ENCODE measurements at regions not wholly inside any gene's neighbourhood (a gene's known extent, or its start where the extent isn't known, plus 50 kb on each side); places are given as distances from the start of the nearest gene placed in this dataset.
A peak's percentile ranks its signal among the peaks of the same experiment; 100 is the strongest.
"Not testable (repeated sequence)": the region's sequence is repeated elsewhere in the genome, so short reads cannot be mapped to it uniquely, and the experiment has no call there.

DNA sequence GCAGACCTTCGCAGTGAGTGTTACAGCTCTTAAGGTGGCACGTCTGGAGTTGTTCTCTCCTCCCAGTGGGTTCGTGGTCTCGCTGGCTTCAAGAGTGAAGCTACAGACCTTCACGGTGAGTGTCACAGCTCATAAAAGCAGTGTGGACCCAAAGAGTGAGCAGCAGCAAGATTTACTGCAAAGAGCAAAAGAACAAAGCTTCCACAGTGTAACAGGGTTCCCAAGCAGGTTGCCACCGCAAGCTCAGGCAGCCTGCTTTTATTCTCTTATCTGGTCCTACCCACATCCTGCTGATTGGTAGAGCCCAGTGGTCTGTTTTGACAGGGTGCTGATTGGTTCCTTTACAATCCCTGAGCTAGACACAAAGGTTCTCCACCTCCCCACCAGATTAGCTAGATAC is 886.1 kb downstream of the KCNT2 start:
- H3K27me3 Mint-ChIP-seq; H3K4me1 ChIP-seq (ENCODE audit: insufficient read depth, low read length); H3K9me3 ChIP-seq (ENCODE audit: low read length); H3K27ac Mint-ChIP-seq; DNase-seq; CTCF ChIA-PET; H3K4me3 ChIP-seq (ENCODE audit: low read length); H3K9me3 Mint-ChIP-seq; H3K36me3 ChIP-seq (ENCODE audit: insufficient read depth, low read length); H3K27ac ChIP-seq (ENCODE audit: low read depth, low read length); POLR2A ChIA-PET; H3K4me1 Mint-ChIP-seq; H3K27me3 ChIP-seq (ENCODE audit: insufficient read depth, low read length, poor library complexity, severe bottlenecking); H3K36me3 Mint-ChIP-seq: not testable (repeated sequence)
- peak overlapping the region in 1 of 7 donors; percentile 74 for H3K4me3 Mint-ChIP-seq

DNA sequence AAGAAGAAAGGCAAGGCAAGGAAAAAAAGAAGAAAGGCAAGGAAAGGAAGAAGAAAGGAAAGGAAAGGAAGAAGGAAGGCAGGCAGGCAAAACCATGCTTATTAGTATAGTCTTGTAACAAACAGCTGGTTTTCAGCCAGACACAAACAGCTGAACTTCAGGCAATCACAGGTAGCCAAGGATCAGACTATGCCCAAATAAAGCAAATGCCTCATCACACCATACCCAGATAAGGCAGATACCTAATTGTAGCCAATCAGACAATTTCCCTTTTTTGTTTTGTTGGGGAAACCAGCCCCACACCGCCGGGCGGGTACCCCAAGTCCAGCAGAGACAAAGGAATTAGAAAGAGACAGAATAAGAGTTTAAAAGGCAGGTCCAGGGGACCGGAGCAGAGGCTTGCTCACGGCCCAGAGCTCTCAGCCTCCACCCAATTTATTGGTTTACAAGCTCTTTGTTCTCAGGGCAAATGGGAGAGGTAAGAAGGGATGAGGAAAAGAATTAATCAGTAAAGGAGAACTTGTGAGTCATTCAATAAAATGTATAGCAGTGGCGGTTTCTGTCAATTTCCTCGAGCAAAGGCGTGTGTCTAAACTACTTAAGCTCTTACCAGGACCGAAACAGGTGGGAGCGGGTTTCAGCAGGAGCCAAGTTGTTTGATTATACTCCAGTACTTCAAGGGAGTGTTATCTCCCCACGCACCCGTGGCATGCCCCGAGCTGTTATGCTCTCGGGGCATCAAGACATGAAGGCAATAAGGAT is 886.8 kb downstream of the KCNT2 start:
- no peaks in the 10 kb centered on the region for H3K36me3 Mint-ChIP-seq
- Histone ChIP-seq H3K27ac (ENCODE audit: low read depth, low read length) (no peak overlapping the region), H3K36me3 (ENCODE audit: insufficient read depth, low read length) (no peaks in the 10 kb centered on the region), H3K9me3 (ENCODE audit: low read length) (no peaks in the 10 kb centered on the region), H3K27me3 (ENCODE audit: insufficient read depth, low read length, poor library complexity, severe bottlenecking) (no peaks in the 10 kb centered on the region), H3K4me3 (ENCODE audit: low read length) (no peak overlapping the region), H3K4me1 (ENCODE audit: insufficient read depth, low read length) (no peaks in the 10 kb centered on the region)
- H3K4me3 Mint-ChIP-seq: no peak overlapping the region
- peaks cover 0 to 8% (median 0%) of the 10 kb centered on the region in 5 donors for H3K9me3 Mint-ChIP-seq
- no peak overlapping the region for H3K27ac Mint-ChIP-seq
- DNase-seq: no peak
- ChIA-PET POLR2A (no interaction called here), CTCF (no interaction called here)
- no peaks in the 10 kb centered on the region for H3K4me1 Mint-ChIP-seq
- H3K27me3 Mint-ChIP-seq: no peaks in the 10 kb centered on the region

DNA sequence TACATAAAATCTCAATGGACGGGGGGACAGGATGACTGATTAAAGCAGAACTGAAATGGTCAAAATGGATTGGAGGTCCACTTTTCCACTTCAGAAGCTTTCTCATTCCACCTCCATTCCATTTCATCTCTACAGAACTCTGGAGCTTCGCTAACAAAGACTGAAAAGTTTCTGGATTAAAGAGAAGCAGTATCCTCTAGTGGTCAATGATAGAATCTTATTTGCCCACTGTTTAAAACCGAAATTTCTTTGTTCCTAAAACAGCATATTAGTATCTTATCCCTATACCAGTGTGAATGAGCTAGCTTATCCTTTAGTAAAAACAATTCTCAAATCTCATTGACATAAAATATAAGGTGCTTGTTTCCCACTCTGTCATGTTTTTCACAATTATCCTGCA is 890.6 kb downstream of the KCNT2 start:
- Mint-ChIP-seq H3K27me3 (no peaks in the 10 kb centered on the region), H3K36me3 (no peaks in the 10 kb centered on the region), H3K9me3 (peaks cover 0 to 6% (median 2%) of the 10 kb centered on the region in 5 donors), H3K27ac (no peak overlapping the region), H3K4me1 (no peaks in the 10 kb centered on the region), H3K4me3 (no peak overlapping the region)
- POLR2A ChIA-PET: no interaction called here
- CTCF ChIA-PET: no interaction called here
- no peak for DNase-seq
- Histone ChIP-seq H3K27me3 (ENCODE audit: insufficient read depth, low read length, poor library complexity, severe bottlenecking) (no peaks in the 10 kb centered on the region), H3K4me3 (ENCODE audit: low read length) (no peak overlapping the region), H3K4me1 (ENCODE audit: insufficient read depth, low read length) (no peaks in the 10 kb centered on the region), H3K36me3 (ENCODE audit: insufficient read depth, low read length) (no peaks in the 10 kb centered on the region), H3K9me3 (ENCODE audit: low read length) (no peaks in the 10 kb centered on the region), H3K27ac (ENCODE audit: low read depth, low read length) (no peak overlapping the region)

DNA sequence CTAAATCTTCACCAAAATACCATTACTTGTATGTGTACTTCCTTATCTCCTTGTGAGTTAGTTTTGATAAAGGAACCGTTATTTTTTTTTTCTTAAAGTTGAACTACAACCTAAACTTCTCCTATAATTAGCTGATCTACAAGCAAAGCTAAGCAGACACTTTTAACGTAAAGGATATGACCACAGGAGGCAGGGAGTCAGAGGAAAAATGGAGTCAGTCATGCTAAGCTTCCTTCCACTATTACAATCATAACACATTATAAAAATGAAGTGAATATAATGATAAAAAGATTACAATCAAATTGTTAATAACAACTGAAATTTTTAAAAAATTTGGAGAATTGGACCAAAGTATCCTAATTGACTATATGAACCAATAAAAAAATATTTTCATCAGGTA is 892.6 kb downstream of the KCNT2 start:
- Mint-ChIP-seq H3K4me3 (no peak overlapping the region), H3K36me3 (no peaks in the 10 kb centered on the region), H3K27me3 (no peaks in the 10 kb centered on the region), H3K9me3 (peaks cover 0 to 2% (median 0%) of the 10 kb centered on the region in 5 donors), H3K4me1 (no peaks in the 10 kb centered on the region), H3K27ac (no peak overlapping the region)
- Histone ChIP-seq H3K36me3 (ENCODE audit: insufficient read depth, low read length) (no peaks in the 10 kb centered on the region), H3K27ac (ENCODE audit: low read depth, low read length) (no peak overlapping the region), H3K9me3 (ENCODE audit: low read length) (no peaks in the 10 kb centered on the region), H3K4me1 (ENCODE audit: insufficient read depth, low read length) (no peaks in the 10 kb centered on the region), H3K4me3 (ENCODE audit: low read length) (no peak overlapping the region), H3K27me3 (ENCODE audit: insufficient read depth, low read length, poor library complexity, severe bottlenecking) (no peaks in the 10 kb centered on the region)
- CTCF ChIA-PET: no interaction called here
- POLR2A ChIA-PET: no interaction called here
- no peak for DNase-seq

DNA sequence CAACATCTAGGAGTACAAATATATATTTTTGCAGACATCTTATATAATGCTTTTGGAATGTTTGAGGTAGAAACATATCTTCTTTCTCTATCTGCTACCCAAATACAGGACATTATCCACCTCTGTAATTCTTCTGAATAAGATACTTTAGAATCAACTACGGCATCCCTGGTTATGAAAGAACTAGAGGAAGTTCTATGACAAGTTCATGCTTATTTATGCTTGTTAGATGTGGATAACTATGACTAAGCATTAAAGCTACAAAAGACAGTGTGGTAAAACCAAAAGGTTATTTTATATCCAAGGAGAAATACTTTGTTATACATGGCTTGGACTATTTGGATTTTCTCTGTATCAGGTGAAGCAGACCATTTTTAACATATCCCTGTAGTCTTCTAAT is 894.0 kb downstream of the KCNT2 start:
- Mint-ChIP-seq H3K4me1 (no peaks in the 10 kb centered on the region), H3K4me3 (no peak overlapping the region), H3K27me3 (no peaks in the 10 kb centered on the region), H3K27ac (no peak overlapping the region), H3K36me3 (no peaks in the 10 kb centered on the region), H3K9me3 (peaks cover 0 to 2% (median 0%) of the 10 kb centered on the region in 5 donors)
- Histone ChIP-seq H3K4me3 (ENCODE audit: low read length) (no peak overlapping the region), H3K4me1 (ENCODE audit: insufficient read depth, low read length) (no peaks in the 10 kb centered on the region), H3K27ac (ENCODE audit: low read depth, low read length) (no peak overlapping the region), H3K27me3 (ENCODE audit: insufficient read depth, low read length, poor library complexity, severe bottlenecking) (no peaks in the 10 kb centered on the region), H3K36me3 (ENCODE audit: insufficient read depth, low read length) (no peaks in the 10 kb centered on the region), H3K9me3 (ENCODE audit: low read length) (no peaks in the 10 kb centered on the region)
- POLR2A ChIA-PET: no interaction called here
- CTCF ChIA-PET: no interaction called here
- DNase-seq: no peak

DNA sequence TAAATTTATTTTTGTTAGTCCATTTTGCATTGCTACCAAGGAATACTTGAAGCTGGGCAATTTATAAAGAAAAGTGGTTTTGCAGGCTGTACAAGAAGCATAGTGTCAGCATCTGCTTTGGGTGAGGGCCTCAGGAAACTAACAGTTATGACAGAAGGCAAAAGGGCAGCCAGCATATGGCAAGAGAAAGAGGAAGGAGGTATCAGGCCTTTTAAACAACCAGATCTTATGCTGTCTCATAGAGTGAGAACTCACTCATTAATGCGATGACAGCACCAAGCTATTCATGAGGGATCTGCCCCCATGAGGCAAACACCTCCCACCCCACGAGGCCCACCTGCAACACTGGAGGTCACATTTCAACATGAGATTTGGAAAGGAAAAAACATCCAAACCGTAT is 898.4 kb downstream of the KCNT2 start:
- Histone ChIP-seq H3K36me3 (ENCODE audit: insufficient read depth, low read length) (no peaks in the 10 kb centered on the region), H3K4me3 (ENCODE audit: low read length) (no peak overlapping the region), H3K27me3 (ENCODE audit: insufficient read depth, low read length, poor library complexity, severe bottlenecking) (no peaks in the 10 kb centered on the region), H3K9me3 (ENCODE audit: low read length) (no peaks in the 10 kb centered on the region), H3K4me1 (ENCODE audit: insufficient read depth, low read length) (no peaks in the 10 kb centered on the region), H3K27ac (ENCODE audit: low read depth, low read length) (no peak overlapping the region)
- Mint-ChIP-seq H3K27me3 (no peaks in the 10 kb centered on the region), H3K4me1 (no peaks in the 10 kb centered on the region), H3K27ac (no peak overlapping the region), H3K36me3 (no peaks in the 10 kb centered on the region), H3K9me3 (peaks cover 0 to 3% (median 0%) of the 10 kb centered on the region in 5 donors), H3K4me3 (no peak overlapping the region)
- no peak for DNase-seq
- POLR2A ChIA-PET: no interaction called here
- CTCF ChIA-PET: no interaction called here

DNA sequence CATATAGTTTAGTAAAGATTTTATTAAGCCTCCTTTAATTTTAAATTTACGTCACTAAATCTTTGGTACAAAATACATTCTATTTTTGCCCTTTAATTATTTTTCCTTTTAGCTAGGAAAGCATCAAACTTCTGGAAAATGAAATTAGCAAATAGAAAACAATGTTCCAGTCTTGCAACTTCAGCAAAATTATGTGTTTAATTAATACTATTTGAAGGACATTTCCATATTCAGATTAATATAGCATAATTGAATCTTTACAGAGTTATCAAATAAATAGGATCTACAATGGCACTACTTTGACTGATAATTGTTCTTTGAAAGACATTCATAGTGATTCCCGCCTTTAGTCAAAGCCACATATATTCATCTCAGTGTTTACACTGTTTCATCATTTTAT is 904.2 kb downstream of the KCNT2 start:
- no peak for DNase-seq
- Histone ChIP-seq H3K4me3 (ENCODE audit: low read length) (no peak overlapping the region), H3K27me3 (ENCODE audit: insufficient read depth, low read length, poor library complexity, severe bottlenecking) (no peaks in the 10 kb centered on the region), H3K9me3 (ENCODE audit: low read length) (no peaks in the 10 kb centered on the region), H3K4me1 (ENCODE audit: insufficient read depth, low read length) (no peaks in the 10 kb centered on the region), H3K27ac (ENCODE audit: low read depth, low read length) (no peak overlapping the region), H3K36me3 (ENCODE audit: insufficient read depth, low read length) (no peaks in the 10 kb centered on the region)
- ChIA-PET POLR2A (no interaction called here), CTCF (no interaction called here)
- Mint-ChIP-seq H3K27me3 (no peaks in the 10 kb centered on the region), H3K27ac (no peak overlapping the region), H3K4me3 (no peak overlapping the region), H3K9me3 (peaks cover 0 to 3% (median 0%) of the 10 kb centered on the region in 5 donors), H3K4me1 (no peaks in the 10 kb centered on the region), H3K36me3 (no peaks in the 10 kb centered on the region)

DNA sequence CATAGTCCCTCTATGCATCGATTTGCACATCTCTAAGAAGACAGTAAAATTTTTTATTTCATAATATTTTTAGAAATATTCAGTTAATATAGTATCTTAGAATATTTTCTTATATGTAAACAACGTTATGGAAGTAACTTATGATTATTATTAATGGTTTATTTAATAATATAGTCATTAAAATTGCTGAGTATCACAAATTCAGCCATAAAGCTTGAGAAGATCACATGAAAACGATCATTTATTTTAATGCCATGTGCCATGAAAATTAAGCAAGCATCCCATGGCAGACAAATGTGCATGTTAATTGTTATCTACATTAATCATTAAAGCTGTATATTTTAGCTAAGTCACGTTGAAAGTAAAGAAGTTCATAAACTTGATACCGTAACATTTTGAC is 907.1 kb downstream of the KCNT2 start:
- Histone ChIP-seq H3K27ac (ENCODE audit: low read depth, low read length) (no peak overlapping the region), H3K4me3 (ENCODE audit: low read length) (no peak overlapping the region), H3K36me3 (ENCODE audit: insufficient read depth, low read length) (no peaks in the 10 kb centered on the region), H3K27me3 (ENCODE audit: insufficient read depth, low read length, poor library complexity, severe bottlenecking) (no peaks in the 10 kb centered on the region), H3K9me3 (ENCODE audit: low read length) (no peaks in the 10 kb centered on the region), H3K4me1 (ENCODE audit: insufficient read depth, low read length) (no peaks in the 10 kb centered on the region)
- Mint-ChIP-seq H3K36me3 (no peaks in the 10 kb centered on the region), H3K4me3 (no peak overlapping the region), H3K4me1 (no peaks in the 10 kb centered on the region), H3K27ac (no peak overlapping the region), H3K27me3 (no peaks in the 10 kb centered on the region), H3K9me3 (peaks cover 0 to 4% (median 0%) of the 10 kb centered on the region in 5 donors)
- POLR2A ChIA-PET: no interaction called here
- CTCF ChIA-PET: no interaction called here
- no peak for DNase-seq

DNA sequence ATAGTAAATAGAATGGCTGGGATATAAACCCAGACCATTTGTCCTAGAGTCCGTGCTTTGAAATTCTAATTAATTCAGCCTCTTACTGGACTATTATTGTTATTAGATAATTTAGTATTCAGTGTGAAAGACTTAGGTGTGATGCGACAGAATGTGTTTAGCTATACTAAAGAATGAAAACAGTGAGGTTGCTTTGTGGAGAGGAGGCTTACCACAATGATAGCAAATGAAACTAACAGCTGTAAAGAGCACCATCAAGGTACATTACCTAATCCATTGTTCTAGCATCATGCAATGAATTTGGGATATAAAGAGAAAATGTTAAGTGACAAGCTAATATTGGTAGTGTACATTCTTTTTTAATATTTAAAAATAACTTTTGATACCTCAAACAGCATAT is 911.1 kb downstream of the KCNT2 start:
- Histone ChIP-seq H3K4me1 (ENCODE audit: insufficient read depth, low read length) (no peaks in the 10 kb centered on the region), H3K27ac (ENCODE audit: low read depth, low read length) (no peak overlapping the region), H3K9me3 (ENCODE audit: low read length) (no peaks in the 10 kb centered on the region), H3K27me3 (ENCODE audit: insufficient read depth, low read length, poor library complexity, severe bottlenecking) (no peaks in the 10 kb centered on the region), H3K4me3 (ENCODE audit: low read length) (no peak overlapping the region), H3K36me3 (ENCODE audit: insufficient read depth, low read length) (no peaks in the 10 kb centered on the region)
- Mint-ChIP-seq H3K27me3 (no peaks in the 10 kb centered on the region), H3K4me1 (no peaks in the 10 kb centered on the region), H3K36me3 (no peaks in the 10 kb centered on the region), H3K4me3 (no peak overlapping the region), H3K9me3 (peaks cover 0 to 4% (median 0%) of the 10 kb centered on the region in 5 donors), H3K27ac (no peak overlapping the region)
- CTCF ChIA-PET: no interaction called here
- POLR2A ChIA-PET: no interaction called here
- DNase-seq: no peak
